Gastroesophageal sphincter (tissue), 3 donors: ENCODE measurements at regions not wholly inside any gene's neighbourhood (a gene's known extent, or its start where the extent isn't known, plus 50 kb on each side); places are given as distances from the start of the nearest gene placed in this dataset.

Experiments
- POLR2A ChIP-seq, 2 donors: fragments of 450-650 bp; IDR thresholded peaks; one replicate each; pipeline ENCODE4 v1.6.1; 2017; ENCODE audit warnings: antibody characterized with exemption in 2 of 2, mild to moderate bottlenecking in 2 of 2, moderate library complexity in 1 of 2
- POLR2AphosphoS5 ChIP-seq: sonication (generic); formaldehyde crosslinking; IDR thresholded peaks from one replicate; pipeline ENCODE4 v1.6.1; 2017; ENCODE audit warnings: antibody characterized with exemption
- TF ChIP-seq, protein P1 (sequence below), 4 experiments: fragments of 200-600 bp in 2 of 4; fragments of 450-650 bp in 2 of 4; sonication (generic) in 1 of 4; IDR thresholded peaks; one replicate each; pipeline ENCODE4 v1.5.1; 2017 to 2019; ENCODE audit warnings: antibody characterized with exemption in 4 of 4, mild to moderate bottlenecking in 2 of 4, moderate library complexity in 2 of 4

DNA sequence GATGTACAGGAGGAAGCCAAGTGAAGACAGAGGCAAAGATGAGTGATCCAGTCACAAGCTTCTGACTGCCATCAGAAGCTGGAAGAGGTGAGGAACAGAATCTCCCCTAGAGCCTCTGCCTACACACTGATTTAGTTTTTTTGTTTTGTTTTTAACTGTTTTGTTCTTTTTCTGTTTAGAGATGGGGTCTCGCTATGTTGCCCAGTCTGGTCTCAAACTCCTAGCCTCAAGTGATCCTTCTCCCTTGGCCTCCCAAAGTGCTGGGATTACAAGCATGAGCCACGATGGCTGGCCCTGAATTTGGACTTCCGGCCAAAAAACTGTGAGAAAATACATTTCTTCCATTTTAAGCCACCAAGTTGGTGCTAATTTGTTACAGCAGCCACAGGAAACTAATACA lies 204.7 kb upstream of the ZNF608 start:
- TF ChIP-seq, protein P1, sequence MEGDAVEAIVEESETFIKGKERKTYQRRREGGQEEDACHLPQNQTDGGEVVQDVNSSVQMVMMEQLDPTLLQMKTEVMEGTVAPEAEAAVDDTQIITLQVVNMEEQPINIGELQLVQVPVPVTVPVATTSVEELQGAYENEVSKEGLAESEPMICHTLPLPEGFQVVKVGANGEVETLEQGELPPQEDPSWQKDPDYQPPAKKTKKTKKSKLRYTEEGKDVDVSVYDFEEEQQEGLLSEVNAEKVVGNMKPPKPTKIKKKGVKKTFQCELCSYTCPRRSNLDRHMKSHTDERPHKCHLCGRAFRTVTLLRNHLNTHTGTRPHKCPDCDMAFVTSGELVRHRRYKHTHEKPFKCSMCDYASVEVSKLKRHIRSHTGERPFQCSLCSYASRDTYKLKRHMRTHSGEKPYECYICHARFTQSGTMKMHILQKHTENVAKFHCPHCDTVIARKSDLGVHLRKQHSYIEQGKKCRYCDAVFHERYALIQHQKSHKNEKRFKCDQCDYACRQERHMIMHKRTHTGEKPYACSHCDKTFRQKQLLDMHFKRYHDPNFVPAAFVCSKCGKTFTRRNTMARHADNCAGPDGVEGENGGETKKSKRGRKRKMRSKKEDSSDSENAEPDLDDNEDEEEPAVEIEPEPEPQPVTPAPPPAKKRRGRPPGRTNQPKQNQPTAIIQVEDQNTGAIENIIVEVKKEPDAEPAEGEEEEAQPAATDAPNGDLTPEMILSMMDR (IDR thresholded peaks at IDR 0.05), result no peak
- TF ChIP-seq POLR2AphosphoS5, result no peak
- TF ChIP-seq POLR2A (IDR thresholded peaks at IDR 0.05), result no peak
